ENCODE measurements at regions not wholly inside any gene's neighbourhood (a gene's known extent, or its start where the extent isn't known, plus 50 kb on each side); places are given as distances from the start of the nearest gene placed in this dataset.

GRCh38 chr6:84539122-84539856 lies 225.1 kb downstream of the TBX18 start:
- Histone ChIP-seq H3K79me2 (ENCODE audit: insufficient read depth, low read length) (no peaks in the 10 kb centered on the region), H3K4me1 (ENCODE audit: insufficient read depth, low read length) (no peaks in the 10 kb centered on the region), H3K27me3 (ENCODE audit: insufficient read depth, low read length) (no peaks in the 10 kb centered on the region), H2AFZ (ENCODE audit: low read length) (peak overlapping the region; percentile 36), H3K36me3 (ENCODE audit: insufficient read depth, low read length) (no peaks in the 10 kb centered on the region), H3K4me2 (ENCODE audit: insufficient read depth, low read length) (no peak overlapping the region), H3K9me3 (ENCODE audit: low read depth, low read length) (no peaks in the 10 kb centered on the region), H3K4me3 (ENCODE audit: insufficient read depth, low read length) (no peak overlapping the region), H3K27ac (ENCODE audit: low read depth, low read length) (no peak overlapping the region), H4K20me1 (ENCODE audit: insufficient read depth, low read length) (no peaks in the 10 kb centered on the region)
- no peak for TF ChIP-seq CTCF (IDR thresholded peaks at IDR 0.05; ENCODE audit: extremely low read depth, low read depth, low read length)
- DNase-seq (ENCODE audit: insufficient read length, low spot score, missing footprints): no peak

GRCh38 chr6:84536885-84537638 lies 227.3 kb downstream of the TBX18 start:
- no peaks in the 10 kb centered on the region for H4K20me1 ChIP-seq (ENCODE audit: insufficient read depth, low read length)
- peak; percentile 26 for TF ChIP-seq CTCF (IDR thresholded peaks at IDR 0.05; ENCODE audit: extremely low read depth, low read depth, low read length)
- no peak overlapping the region for H2AFZ ChIP-seq (ENCODE audit: low read length)
- no peaks in the 10 kb centered on the region for H3K79me2 ChIP-seq (ENCODE audit: insufficient read depth, low read length)
- H3K36me3 ChIP-seq (ENCODE audit: insufficient read depth, low read length): no peaks in the 10 kb centered on the region
- H3K4me1 ChIP-seq (ENCODE audit: insufficient read depth, low read length): no peaks in the 10 kb centered on the region
- no peak overlapping the region for H3K4me3 ChIP-seq (ENCODE audit: insufficient read depth, low read length)
- no peaks in the 10 kb centered on the region for H3K9me3 ChIP-seq (ENCODE audit: low read depth, low read length)
- no peak overlapping the region for H3K4me2 ChIP-seq (ENCODE audit: insufficient read depth, low read length)
- H3K27ac ChIP-seq (ENCODE audit: low read depth, low read length): no peak overlapping the region
- DNase-seq (ENCODE audit: insufficient read length, low spot score, missing footprints): no peak
- H3K27me3 ChIP-seq (ENCODE audit: insufficient read depth, low read length): no peaks in the 10 kb centered on the region

- TF ChIP-seq CTCF (IDR thresholded peaks at IDR 0.05; ENCODE audit: extremely low read depth, low read depth, low read length): no peak
- Histone ChIP-seq H3K36me3 (ENCODE audit: insufficient read depth, low read length) (no peaks in the 10 kb centered on the region), H3K79me2 (ENCODE audit: insufficient read depth, low read length) (no peaks in the 10 kb centered on the region), H2AFZ (ENCODE audit: low read length) (no peak overlapping the region), H3K27me3 (ENCODE audit: insufficient read depth, low read length) (no peaks in the 10 kb centered on the region), H3K27ac (ENCODE audit: low read depth, low read length) (no peak overlapping the region), H3K9me3 (ENCODE audit: low read depth, low read length) (no peaks in the 10 kb centered on the region), H3K4me1 (ENCODE audit: insufficient read depth, low read length) (no peaks in the 10 kb centered on the region), H3K4me3 (ENCODE audit: insufficient read depth, low read length) (no peak overlapping the region), H3K4me2 (ENCODE audit: insufficient read depth, low read length) (no peak overlapping the region), H4K20me1 (ENCODE audit: insufficient read depth, low read length) (no peaks in the 10 kb centered on the region)
- DNase-seq (ENCODE audit: insufficient read length, low spot score, missing footprints): no peak
These were observed 236.2 kb downstream of the TBX18 start for GRCh38 chr6:84528201-84528600.

GRCh38 chr6:84526631-84527030 lies 237.8 kb downstream of the TBX18 start:
- Histone ChIP-seq H3K4me3 (ENCODE audit: insufficient read depth, low read length) (no peak overlapping the region), H3K79me2 (ENCODE audit: insufficient read depth, low read length) (no peaks in the 10 kb centered on the region), H3K27ac (ENCODE audit: low read depth, low read length) (no peak overlapping the region), H4K20me1 (ENCODE audit: insufficient read depth, low read length) (no peaks in the 10 kb centered on the region), H3K4me1 (ENCODE audit: insufficient read depth, low read length) (peaks cover 11% of the 10 kb centered on the region), H2AFZ (ENCODE audit: low read length) (no peak overlapping the region), H3K9me3 (ENCODE audit: low read depth, low read length) (no peaks in the 10 kb centered on the region), H3K27me3 (ENCODE audit: insufficient read depth, low read length) (no peaks in the 10 kb centered on the region), H3K4me2 (ENCODE audit: insufficient read depth, low read length) (no peak overlapping the region), H3K36me3 (ENCODE audit: insufficient read depth, low read length) (no peaks in the 10 kb centered on the region)
- no peak for TF ChIP-seq CTCF (IDR thresholded peaks at IDR 0.05; ENCODE audit: extremely low read depth, low read depth, low read length)
- no peak for DNase-seq (ENCODE audit: insufficient read length, low spot score, missing footprints)
